ENCODE measurements at regions not wholly inside any gene's neighbourhood (a gene's known extent, or its start where the extent isn't known, plus 50 kb on each side); places are given as distances from the start of the nearest gene placed in this dataset.
"Not testable (repeated sequence)": the region's sequence is repeated elsewhere in the genome, so short reads cannot be mapped to it uniquely, and the experiment has no call there.

GRCh38 chr7:56479136-56479535, 362.9 kb upstream of the NUPR2 start:
- no peak for DNase-seq
- no peak overlapping the region for H3K4me3 ChIP-seq
- in situ Hi-C loops (cut with MboI; ENCODE audit: low sequenced_read_pairs in 4 of 4) (no loop called here), intact Hi-C loops (cut with DNase I; ENCODE audit: low total_unique reads) (no loop called here)
- peaks cover 0 to 3% (median 0%) of the 10 kb centered on the region in 3 donors for H3K9me3 ChIP-seq
- H3K27ac ChIP-seq = no peak overlapping the region
- TF ChIP-seq CTCF (IDR thresholded peaks at IDR 0.05 in 4 of 5, conservative IDR thresholded peaks at IDR 0.05 in 1 of 5) (no peak), POLR2A (IDR thresholded peaks at IDR 0.05) (no peak)
- H3K27me3 ChIP-seq = no peaks in the 10 kb centered on the region
- ATAC-seq = no peak
- no peaks in the 10 kb centered on the region for H3K36me3 ChIP-seq
- H3K4me1 ChIP-seq = no peaks in the 10 kb centered on the region

GRCh38 chr7:56474271-56474670, 358.1 kb upstream of the NUPR2 start:
- H3K9me3 ChIP-seq = peaks cover 0 to 4% (median 0%) of the 10 kb centered on the region in 3 donors
- no peak for ATAC-seq
- in situ Hi-C loops (cut with MboI; ENCODE audit: low sequenced_read_pairs in 4 of 4) = no loop called here

GRCh38 chr7:56471811-56472210, 355.6 kb upstream of the NUPR2 start:
- TF ChIP-seq CTCF (IDR thresholded peaks at IDR 0.05 in 4 of 5, conservative IDR thresholded peaks at IDR 0.05 in 1 of 5) = no peak
- no peak for TF ChIP-seq POLR2A (IDR thresholded peaks at IDR 0.05)
- no peaks in the 10 kb centered on the region for H3K4me1 ChIP-seq
- H3K9me3 ChIP-seq = peaks cover 5 to 25% (median 16%) of the 10 kb centered on the region in 3 donors
- ATAC-seq = no peak
- H3K27me3 ChIP-seq = no peaks in the 10 kb centered on the region
- no peak overlapping the region for H3K27ac ChIP-seq
- in situ Hi-C loops (cut with MboI; ENCODE audit: low sequenced_read_pairs in 4 of 4) = no loop called here
- H3K36me3 ChIP-seq = no peaks in the 10 kb centered on the region
- no peak for DNase-seq
- no peak overlapping the region for H3K4me3 ChIP-seq
- intact Hi-C loops (cut with DNase I; ENCODE audit: low total_unique reads) = no loop called here

More at GRCh38 chr7:56474271-56474670, 358.1 kb upstream of the NUPR2 start:
- Histone ChIP-seq H3K4me1 (no peaks in the 10 kb centered on the region), H3K27ac (no peak overlapping the region), H3K4me3 (no peak overlapping the region), H3K27me3 (no peaks in the 10 kb centered on the region), H3K36me3 (no peaks in the 10 kb centered on the region)
- intact Hi-C loops (cut with DNase I; ENCODE audit: low total_unique reads) = no loop called here
- DNase-seq = no peak
- no peak for TF ChIP-seq CTCF (IDR thresholded peaks at IDR 0.05 in 4 of 5, conservative IDR thresholded peaks at IDR 0.05 in 1 of 5)
- no peak for TF ChIP-seq POLR2A (IDR thresholded peaks at IDR 0.05)

- ATAC-seq = not testable (repeated sequence)
- H3K9me3 ChIP-seq = peaks cover 10 to 44% (median 31%) of the 10 kb centered on the region in 3 donors
These were observed 350.6 kb upstream of the NUPR2 start for GRCh38 chr7:56466607-56467525.

GRCh38 chr7:56449762-56450161, 333.5 kb upstream of the NUPR2 start:
- no peak for TF ChIP-seq POLR2A (IDR thresholded peaks at IDR 0.05)
- no peak for TF ChIP-seq CTCF (IDR thresholded peaks at IDR 0.05 in 4 of 5, conservative IDR thresholded peaks at IDR 0.05 in 1 of 5)
- DNase-seq (no peak), ATAC-seq (no peak)
- intact Hi-C loops (cut with DNase I; ENCODE audit: low total_unique reads) (no loop called here), in situ Hi-C loops (cut with MboI; ENCODE audit: low sequenced_read_pairs in 4 of 4) (no loop called here)
- H3K27ac ChIP-seq = no peak overlapping the region
- no peak overlapping the region for H3K4me3 ChIP-seq
- no peaks in the 10 kb centered on the region for H3K9me3 ChIP-seq
- H3K4me1 ChIP-seq = no peaks in the 10 kb centered on the region
- H3K36me3 ChIP-seq = no peaks in the 10 kb centered on the region
- no peaks in the 10 kb centered on the region for H3K27me3 ChIP-seq

More at GRCh38 chr7:56466607-56467525, 350.6 kb upstream of the NUPR2 start:
- H3K4me1 ChIP-seq; in situ Hi-C loops (cut with MboI; ENCODE audit: low sequenced_read_pairs in 4 of 4); H3K27ac ChIP-seq; H3K36me3 ChIP-seq; intact Hi-C loops (cut with DNase I; ENCODE audit: low total_unique reads); DNase-seq; H3K27me3 ChIP-seq: not testable (repeated sequence)
- H3K4me3 ChIP-seq = peak overlapping the region in 1 of 4 donors; percentile 8
